HFF-Myc (cell line): ENCODE measurements at regions not wholly inside any gene's neighbourhood (a gene's known extent, or its start where the extent isn't known, plus 50 kb on each side); places are given as distances from the start of the nearest gene placed in this dataset.
"Not testable (repeated sequence)": the region's sequence is repeated elsewhere in the genome, so short reads cannot be mapped to it uniquely, and the experiment has no call there.

Experiments used
- DNase-seq: peaks from one replicate; pipeline ENCODE4 v3.0.0-alpha.2; 2011; ENCODE audit warnings: low read depth; ENCODE audit errors: extremely low read depth
- H3K4me3 ChIP-seq: replicated peaks from 2 replicates; pipeline ENCODE4 v1.5.1; 2011; ENCODE audit warnings: low read depth, mild to moderate bottlenecking, control low read depth, low read length
- TF ChIP-seq, protein P1 (sequence below): IDR thresholded peaks from 2 replicates; pipeline ENCODE4 v1.5.1; 2012; ENCODE audit warnings: mild to moderate bottlenecking, low read depth, low read length, control low read depth; ENCODE audit errors: missing control alignments

DNA sequence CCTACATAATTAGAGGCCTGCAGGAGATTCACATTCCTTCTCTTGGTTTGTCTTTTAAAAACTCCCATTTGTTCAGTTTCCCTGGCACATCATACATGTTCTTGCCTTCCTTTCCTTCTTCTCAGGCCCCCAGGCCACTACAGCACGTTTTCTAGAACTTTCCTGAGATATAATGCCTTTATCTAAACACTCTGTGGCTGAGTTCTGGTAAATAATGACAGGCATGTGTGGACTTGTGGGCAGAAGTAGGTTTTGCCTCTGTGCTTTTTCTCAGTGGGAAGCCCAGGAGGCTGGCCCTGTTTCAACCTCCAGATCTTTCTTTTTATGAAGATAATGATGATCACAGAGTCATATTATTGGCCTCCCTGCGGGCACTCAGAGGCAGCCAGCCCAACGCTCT lies 117.2 kb downstream of the TMX1 start:
- H3K4me3 ChIP-seq: no peak overlapping the region
- DNase-seq: no peak

DNA sequence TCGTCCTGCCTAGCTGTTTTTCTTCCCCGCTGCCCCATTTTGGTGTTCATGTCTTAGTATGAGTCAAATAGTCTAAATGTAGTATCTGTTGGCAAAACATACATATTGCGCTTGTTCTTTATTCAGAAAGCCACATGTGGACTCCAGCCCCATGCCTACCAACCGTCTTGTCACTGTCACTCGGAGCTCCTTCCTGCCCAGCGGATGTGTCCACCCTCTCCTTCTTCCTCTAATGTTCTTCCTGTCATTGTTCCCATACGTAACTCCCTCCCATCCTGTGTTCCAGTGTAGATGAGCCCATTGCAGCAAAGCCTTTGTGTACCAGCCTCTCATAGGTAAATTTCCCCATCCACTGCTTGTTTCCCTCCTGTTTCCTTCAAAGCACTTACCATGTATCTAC lies 120.5 kb downstream of the TMX1 start:
- DNase-seq: no peak
- TF ChIP-seq, protein P1, sequence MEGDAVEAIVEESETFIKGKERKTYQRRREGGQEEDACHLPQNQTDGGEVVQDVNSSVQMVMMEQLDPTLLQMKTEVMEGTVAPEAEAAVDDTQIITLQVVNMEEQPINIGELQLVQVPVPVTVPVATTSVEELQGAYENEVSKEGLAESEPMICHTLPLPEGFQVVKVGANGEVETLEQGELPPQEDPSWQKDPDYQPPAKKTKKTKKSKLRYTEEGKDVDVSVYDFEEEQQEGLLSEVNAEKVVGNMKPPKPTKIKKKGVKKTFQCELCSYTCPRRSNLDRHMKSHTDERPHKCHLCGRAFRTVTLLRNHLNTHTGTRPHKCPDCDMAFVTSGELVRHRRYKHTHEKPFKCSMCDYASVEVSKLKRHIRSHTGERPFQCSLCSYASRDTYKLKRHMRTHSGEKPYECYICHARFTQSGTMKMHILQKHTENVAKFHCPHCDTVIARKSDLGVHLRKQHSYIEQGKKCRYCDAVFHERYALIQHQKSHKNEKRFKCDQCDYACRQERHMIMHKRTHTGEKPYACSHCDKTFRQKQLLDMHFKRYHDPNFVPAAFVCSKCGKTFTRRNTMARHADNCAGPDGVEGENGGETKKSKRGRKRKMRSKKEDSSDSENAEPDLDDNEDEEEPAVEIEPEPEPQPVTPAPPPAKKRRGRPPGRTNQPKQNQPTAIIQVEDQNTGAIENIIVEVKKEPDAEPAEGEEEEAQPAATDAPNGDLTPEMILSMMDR: no peak
- no peak overlapping the region for H3K4me3 ChIP-seq

More for the DNA sequence above, 117.2 kb downstream of the TMX1 start:
- TF ChIP-seq, protein P1: no peak

DNA sequence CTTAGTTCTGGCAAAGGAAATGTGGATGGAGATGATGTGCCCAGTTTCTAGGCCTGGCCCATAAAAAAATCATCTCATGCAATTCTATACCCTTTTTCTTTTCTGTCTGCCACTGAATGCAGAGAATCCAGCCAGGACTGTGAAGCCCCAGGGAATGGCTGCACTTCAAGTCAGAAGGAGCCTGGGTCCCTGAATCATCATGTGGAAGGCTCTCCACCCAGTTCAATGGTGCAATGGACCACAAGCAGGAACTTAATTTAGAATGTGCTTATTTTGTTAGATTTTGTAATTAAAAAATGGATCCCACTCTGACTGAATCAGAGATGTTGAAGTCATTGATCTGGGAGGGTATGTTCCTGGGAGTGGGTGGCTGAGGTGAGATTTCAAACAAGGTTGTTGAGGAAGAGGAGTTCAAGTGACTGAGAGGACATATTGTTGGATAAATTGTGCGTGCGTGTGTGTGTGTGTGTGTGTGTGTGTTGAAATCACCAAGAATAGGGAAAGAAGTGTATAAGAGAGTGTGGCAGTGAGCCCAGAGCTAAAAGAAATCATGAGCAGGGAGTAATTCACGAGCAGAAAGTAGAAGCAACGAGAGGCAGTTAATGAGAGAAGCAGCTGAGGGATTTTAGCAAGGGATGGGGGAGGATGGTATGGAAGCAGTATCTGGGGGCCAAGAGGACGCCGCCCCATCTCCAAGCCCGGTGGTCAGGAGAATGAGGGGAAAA lies 125.4 kb downstream of the TMX1 start:
- no peak overlapping the region for H3K4me3 ChIP-seq
- TF ChIP-seq, protein P1: no peak
- DNase-seq: no peak

DNA sequence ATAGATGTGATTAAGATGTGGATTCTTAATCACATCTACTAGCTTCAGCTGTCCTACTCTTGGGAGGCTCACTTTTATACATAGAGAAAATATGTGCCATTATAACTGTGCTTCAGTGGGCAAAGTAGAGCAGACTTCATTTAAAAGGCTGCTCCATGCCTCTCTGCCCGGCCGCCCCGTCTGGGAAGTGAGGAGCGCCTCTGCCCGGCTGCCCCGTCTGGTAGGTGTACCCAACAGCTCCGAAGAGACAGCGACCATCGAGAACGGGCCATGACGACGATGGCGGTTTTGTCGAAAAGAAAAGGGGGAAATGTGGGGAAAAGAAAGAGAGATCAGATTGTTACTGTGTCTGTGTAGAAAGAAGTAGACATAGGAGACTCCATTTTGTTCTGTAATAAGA lies 126.4 kb downstream of the TMX1 start:
- H3K4me3 ChIP-seq, DNase-seq: not testable (repeated sequence)

DNA sequence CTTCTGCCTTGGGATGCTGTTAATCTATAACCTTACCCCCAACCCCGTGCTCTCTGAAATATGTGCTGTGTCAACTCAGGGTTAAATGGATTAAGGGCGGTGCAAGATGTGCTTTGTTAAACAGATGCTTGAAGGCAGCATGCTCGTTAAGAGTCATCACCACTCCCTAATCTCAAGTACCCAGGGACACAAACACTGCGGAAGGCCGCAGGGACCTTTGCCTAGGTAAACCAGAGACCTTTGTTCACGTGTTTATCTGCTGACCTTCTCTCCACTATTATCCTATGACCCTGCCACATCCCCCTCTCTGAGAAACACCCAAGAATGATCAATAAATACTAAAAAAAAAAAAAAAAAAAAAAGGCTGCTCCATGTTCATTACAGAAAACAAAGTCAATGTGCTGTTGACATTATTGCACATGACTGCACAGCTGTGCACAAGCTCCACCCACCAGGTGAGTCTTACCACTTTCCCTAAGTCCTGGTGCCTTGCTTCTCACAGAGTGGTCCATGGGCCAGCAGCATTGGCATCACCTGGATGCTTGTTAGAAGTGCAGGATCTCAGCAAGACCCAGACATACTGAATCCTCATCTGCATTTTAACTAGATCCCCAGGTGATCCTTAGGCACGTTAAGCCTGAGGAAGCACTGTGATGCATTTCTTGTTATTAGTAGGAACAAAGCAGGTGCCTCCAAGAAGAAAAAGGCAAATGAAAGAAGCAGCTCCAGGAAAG lies 127.0 kb downstream of the TMX1 start:
- not testable (repeated sequence) for H3K4me3 ChIP-seq, DNase-seq

DNA sequence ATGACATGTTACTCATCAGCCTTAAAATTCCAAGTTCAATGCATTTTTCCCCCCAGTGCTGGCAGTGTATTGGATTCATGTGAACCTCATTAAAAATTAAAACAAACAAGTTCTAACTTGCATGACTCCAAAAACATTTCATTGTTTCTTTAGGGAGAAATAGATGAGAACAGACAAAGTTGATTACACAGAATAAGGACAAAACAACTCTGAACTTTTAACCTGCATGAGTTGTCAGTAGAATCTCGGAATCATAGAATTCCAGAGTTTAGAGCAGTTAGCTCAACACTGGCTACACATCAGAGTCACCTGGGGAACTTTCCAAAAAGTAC lies 127.5 kb downstream of the TMX1 start:
- TF ChIP-seq, protein P1: no peak
- H3K4me3 ChIP-seq: no peak overlapping the region
- DNase-seq: peak; percentile 70

DNA sequence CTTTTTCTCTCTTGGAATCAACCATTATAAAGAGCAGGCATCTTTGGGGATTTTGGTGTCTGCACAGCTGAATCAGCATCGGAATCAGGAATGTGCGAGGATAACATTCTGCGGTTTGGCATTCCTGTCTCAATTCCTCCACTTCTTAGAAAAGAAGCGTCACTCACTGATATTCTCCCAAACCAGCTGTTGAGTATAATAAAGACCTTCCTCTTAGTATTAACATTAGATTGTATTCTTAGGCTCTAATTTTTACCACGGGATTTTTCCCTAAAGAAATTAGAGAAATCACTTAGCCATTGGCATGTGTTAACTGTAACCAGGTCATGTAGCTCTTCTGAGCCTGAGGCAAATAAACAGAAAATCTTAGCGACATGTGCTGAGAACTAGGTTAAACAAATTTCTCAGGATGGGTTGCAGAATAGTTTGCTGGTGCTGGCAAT lies 128.7 kb downstream of the TMX1 start:
- peak; percentile 90 for DNase-seq
- H3K4me3 ChIP-seq: no peak overlapping the region
- TF ChIP-seq, protein P1: no peak

DNA sequence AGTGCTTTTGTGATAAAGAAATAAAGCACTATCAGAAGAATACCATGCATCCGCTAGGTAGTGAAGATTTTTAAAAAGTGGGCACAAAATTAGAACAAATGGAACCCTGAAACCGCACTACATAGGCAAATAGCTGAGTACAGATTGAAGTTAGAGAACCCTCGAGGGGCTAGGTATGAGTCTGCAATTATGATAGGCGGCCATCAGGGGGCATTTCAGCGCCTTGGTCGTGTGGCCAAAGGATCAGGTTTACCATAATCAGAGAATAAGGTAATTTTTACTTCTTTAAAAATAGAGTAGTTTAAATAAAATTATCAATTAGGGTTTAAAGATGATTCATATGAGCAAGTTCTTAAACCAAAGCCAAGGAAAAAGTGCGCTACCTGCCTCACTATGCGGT lies 129.8 kb downstream of the TMX1 start:
- H3K4me3 ChIP-seq: no peak overlapping the region
- DNase-seq: no peak
- TF ChIP-seq, protein P1: peak; percentile 17
